ENCODE measurements at regions not wholly inside any gene's neighbourhood (a gene's known extent, or its start where the extent isn't known, plus 50 kb on each side); places are given as distances from the start of the nearest gene placed in this dataset.
A peak's percentile ranks its signal among the peaks of the same experiment; 100 is the strongest.

DNA sequence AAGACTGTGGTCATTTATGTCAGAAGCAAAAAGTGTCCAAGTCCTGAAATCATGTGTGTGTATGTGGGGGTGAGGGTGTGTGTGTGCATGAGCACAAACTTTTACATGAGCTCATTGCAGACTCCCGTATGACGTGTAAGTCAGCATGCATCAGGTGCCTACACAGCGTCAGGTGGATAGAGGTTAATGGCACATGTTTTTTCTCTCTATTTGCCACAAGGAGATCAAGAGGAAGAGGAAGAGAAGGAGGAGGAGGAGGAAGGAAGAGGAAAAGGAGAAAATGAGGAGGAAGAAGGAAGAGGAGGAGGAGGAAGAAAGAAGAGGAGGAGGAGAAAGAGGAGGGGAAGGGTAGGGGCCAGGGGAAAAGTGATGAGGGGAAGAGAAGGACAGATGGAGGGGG is 178.0 kb upstream of the DYNLRB2 start:
- no peak for TF ChIP-seq POLR2AphosphoS5 (IDR thresholded peaks at IDR 0.05)
- TF ChIP-seq POLR2A (IDR thresholded peaks at IDR 0.05) = no peak
- TF ChIP-seq, protein P1, sequence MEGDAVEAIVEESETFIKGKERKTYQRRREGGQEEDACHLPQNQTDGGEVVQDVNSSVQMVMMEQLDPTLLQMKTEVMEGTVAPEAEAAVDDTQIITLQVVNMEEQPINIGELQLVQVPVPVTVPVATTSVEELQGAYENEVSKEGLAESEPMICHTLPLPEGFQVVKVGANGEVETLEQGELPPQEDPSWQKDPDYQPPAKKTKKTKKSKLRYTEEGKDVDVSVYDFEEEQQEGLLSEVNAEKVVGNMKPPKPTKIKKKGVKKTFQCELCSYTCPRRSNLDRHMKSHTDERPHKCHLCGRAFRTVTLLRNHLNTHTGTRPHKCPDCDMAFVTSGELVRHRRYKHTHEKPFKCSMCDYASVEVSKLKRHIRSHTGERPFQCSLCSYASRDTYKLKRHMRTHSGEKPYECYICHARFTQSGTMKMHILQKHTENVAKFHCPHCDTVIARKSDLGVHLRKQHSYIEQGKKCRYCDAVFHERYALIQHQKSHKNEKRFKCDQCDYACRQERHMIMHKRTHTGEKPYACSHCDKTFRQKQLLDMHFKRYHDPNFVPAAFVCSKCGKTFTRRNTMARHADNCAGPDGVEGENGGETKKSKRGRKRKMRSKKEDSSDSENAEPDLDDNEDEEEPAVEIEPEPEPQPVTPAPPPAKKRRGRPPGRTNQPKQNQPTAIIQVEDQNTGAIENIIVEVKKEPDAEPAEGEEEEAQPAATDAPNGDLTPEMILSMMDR (IDR thresholded peaks at IDR 0.05) = no peak
- H3K9me3 ChIP-seq = no peaks in the 10 kb centered on the region
- H3K27ac ChIP-seq = no peak overlapping the region
- intact Hi-C loops (cut with DNase I) = loop anchor here (10.0 kb wide), 1 partner anchor 1858 kb away; no protein-coding TSS in a partner anchor
- no peak overlapping the region for H3K4me3 ChIP-seq
- H3K27me3 ChIP-seq (replicated peaks; ENCODE audit: insufficient read depth) = no peaks in the 10 kb centered on the region
- no peaks in the 10 kb centered on the region for H3K36me3 ChIP-seq
- H3K4me1 ChIP-seq (replicated peaks) = no peaks in the 10 kb centered on the region
- 98% methylated on average over 3 of the region's 3 CpGs for WGBS
- DNase-seq (ENCODE audit: low spot score) = no peak

DNA sequence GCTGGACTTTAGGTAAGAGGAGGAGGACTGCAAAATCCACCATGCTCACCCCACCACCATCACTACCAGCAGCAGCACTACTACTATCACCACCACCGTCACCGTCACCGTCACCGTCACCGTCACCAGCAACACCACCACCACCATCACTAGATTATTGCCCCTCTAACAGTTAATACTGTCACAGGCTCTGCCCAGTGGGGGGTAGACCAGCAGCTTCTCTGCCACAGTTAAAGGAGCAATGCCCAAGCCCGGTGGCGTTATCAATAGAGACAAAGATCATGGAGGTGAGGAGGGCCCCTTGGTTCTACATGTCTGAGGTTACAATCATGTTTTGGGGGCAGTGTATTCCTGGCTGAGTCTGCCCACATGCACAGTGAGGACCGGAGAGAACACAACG is 184.4 kb upstream of the DYNLRB2 start:
- Histone ChIP-seq H3K27me3 (replicated peaks; ENCODE audit: insufficient read depth) (no peaks in the 10 kb centered on the region), H3K27ac (no peak overlapping the region), H3K4me3 (no peak overlapping the region), H3K9me3 (no peaks in the 10 kb centered on the region), H3K36me3 (no peaks in the 10 kb centered on the region), H3K4me1 (replicated peaks) (no peaks in the 10 kb centered on the region)
- 92% methylated on average over 9 of the region's 9 CpGs for WGBS
- TF ChIP-seq POLR2AphosphoS5 (IDR thresholded peaks at IDR 0.05) (no peak), POLR2A (IDR thresholded peaks at IDR 0.05) (no peak)
- TF ChIP-seq, protein P1 (IDR thresholded peaks at IDR 0.05) = no peak
- intact Hi-C loops (cut with DNase I) = no loop called here
- DNase-seq (ENCODE audit: low spot score) = no peak

DNA sequence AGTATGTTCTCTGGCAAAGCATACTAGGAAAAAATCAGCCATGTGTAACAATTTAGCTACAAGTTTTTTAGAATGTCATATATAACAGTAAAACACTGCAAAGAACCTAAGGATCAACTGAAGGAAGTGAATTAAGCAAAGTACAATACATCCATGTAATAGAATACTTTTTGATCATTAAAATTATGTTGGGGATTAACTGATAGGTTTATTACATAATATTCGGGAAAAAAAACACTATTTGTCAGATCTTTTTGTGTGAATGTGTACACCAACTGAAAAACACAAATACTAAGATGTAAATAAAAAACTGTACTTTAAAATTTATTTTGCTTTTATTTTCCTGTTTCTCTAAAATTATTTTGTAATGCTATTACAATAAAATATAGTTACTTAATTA is 185.5 kb upstream of the DYNLRB2 start:
- H3K27ac ChIP-seq = no peak overlapping the region
- no peak overlapping the region for H3K4me3 ChIP-seq
- no peaks in the 10 kb centered on the region for H3K27me3 ChIP-seq (replicated peaks; ENCODE audit: insufficient read depth)
- TF ChIP-seq POLR2A (IDR thresholded peaks at IDR 0.05) (no peak), POLR2AphosphoS5 (IDR thresholded peaks at IDR 0.05) (no peak)
- TF ChIP-seq, protein P1 (IDR thresholded peaks at IDR 0.05) = no peak
- 86% methylated on average over 1 of the region's 1 CpG for WGBS
- H3K36me3 ChIP-seq = no peaks in the 10 kb centered on the region
- DNase-seq (ENCODE audit: low spot score) = no peak
- intact Hi-C loops (cut with DNase I) = no loop called here
- no peaks in the 10 kb centered on the region for H3K9me3 ChIP-seq
- H3K4me1 ChIP-seq (replicated peaks) = no peaks in the 10 kb centered on the region

DNA sequence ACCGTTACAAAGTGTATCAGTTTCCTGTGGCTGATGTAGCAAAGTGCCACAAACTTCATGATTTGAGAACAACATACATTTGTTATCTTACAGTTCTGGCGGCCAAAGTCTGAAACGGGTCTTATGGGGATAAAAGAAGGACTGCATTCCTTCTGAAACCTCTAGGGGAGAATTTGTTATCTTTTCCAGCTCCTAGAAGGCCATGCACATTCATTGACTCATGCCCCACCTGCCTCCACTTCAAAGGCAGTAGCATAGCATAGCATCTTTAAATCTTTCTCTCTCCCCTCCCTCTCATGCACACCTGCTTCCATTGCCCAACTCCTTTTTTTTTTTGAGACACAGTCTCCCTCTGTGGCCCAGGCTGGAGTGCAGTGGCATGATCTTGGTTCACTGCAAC is 190.7 kb upstream of the DYNLRB2 start:
- TF ChIP-seq, protein P1 (IDR thresholded peaks at IDR 0.05) = no peak
- TF ChIP-seq POLR2AphosphoS5 (IDR thresholded peaks at IDR 0.05) = no peak
- no peak for TF ChIP-seq POLR2A (IDR thresholded peaks at IDR 0.05)
- H3K9me3 ChIP-seq = no peaks in the 10 kb centered on the region
- H3K36me3 ChIP-seq = no peaks in the 10 kb centered on the region
- H3K4me1 ChIP-seq (replicated peaks) = no peaks in the 10 kb centered on the region
- H3K4me3 ChIP-seq = no peak overlapping the region
- 80% methylated on average over 3 of the region's 3 CpGs for WGBS
- no peak for DNase-seq (ENCODE audit: low spot score)
- intact Hi-C loops (cut with DNase I) = no loop called here
- H3K27ac ChIP-seq = no peak overlapping the region
- no peaks in the 10 kb centered on the region for H3K27me3 ChIP-seq (replicated peaks; ENCODE audit: insufficient read depth)

DNA sequence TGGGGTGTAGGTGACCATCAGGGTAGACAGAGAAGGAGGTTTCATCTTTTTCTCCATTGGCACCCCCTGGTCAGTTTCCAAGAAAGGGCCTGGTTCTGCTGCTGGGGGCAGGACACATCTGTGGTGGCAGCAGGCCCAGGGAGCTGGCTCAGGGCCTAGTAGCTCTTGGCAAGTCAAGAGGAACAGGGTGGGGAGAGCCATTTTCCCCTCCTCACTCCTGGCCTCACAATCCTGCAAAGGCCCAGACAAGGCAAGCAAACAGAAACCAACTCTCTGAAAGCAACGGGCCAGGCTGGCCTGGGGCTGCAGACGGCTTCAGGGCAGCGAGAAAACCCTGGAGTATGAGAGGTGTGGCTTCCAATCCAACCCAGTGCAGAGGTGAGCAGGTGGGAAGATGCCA is 192.9 kb upstream of the DYNLRB2 start:
- Histone ChIP-seq H3K9me3 (no peaks in the 10 kb centered on the region), H3K27ac (no peak overlapping the region), H3K4me1 (replicated peaks) (no peaks in the 10 kb centered on the region), H3K27me3 (replicated peaks; ENCODE audit: insufficient read depth) (no peaks in the 10 kb centered on the region), H3K36me3 (no peaks in the 10 kb centered on the region), H3K4me3 (no peak overlapping the region)
- 10% methylated on average over 3 of the region's 3 CpGs for WGBS
- intact Hi-C loops (cut with DNase I) = no loop called here
- peak; percentile 31 for DNase-seq (ENCODE audit: low spot score)
- TF ChIP-seq POLR2AphosphoS5 (IDR thresholded peaks at IDR 0.05) (no peak), POLR2A (IDR thresholded peaks at IDR 0.05) (no peak)
- TF ChIP-seq, protein P1 (IDR thresholded peaks at IDR 0.05) = no peak
